Osteocyte (in vitro differentiated cells): ENCODE measurements at regions not wholly inside any gene's neighbourhood (a gene's known extent, or its start where the extent isn't known, plus 50 kb on each side); places are given as distances from the start of the nearest gene placed in this dataset.

Source experiments
- DNase-seq: peaks from one replicate; pipeline ENCODE4 v3.0.0; 2021; ENCODE audit warnings: mixed read lengths; ENCODE audit not compliant: unreplicated experiment; ENCODE audit errors: extremely low spot score
- H3K27ac Mint-ChIP-seq: one replicate; pipeline ENCODE4 v1.8.0; 2021; ENCODE audit warnings: mild to moderate bottlenecking, mixed read lengths; ENCODE audit not compliant: unreplicated experiment
- H3K27me3 Mint-ChIP-seq: one replicate; pipeline ENCODE4 v1.8.0; 2021; ENCODE audit warnings: mixed read lengths; ENCODE audit not compliant: unreplicated experiment
- H3K36me3 Mint-ChIP-seq: one replicate; pipeline ENCODE4 v1.8.0; 2021; ENCODE audit warnings: mixed read lengths; ENCODE audit not compliant: unreplicated experiment
- H3K4me1 Mint-ChIP-seq: one replicate; pipeline ENCODE4 v1.8.0; 2021; ENCODE audit warnings: mixed read lengths; ENCODE audit not compliant: unreplicated experiment
- H3K4me3 Mint-ChIP-seq: one replicate; pipeline ENCODE4 v1.8.0; 2021; ENCODE audit warnings: mild to moderate bottlenecking, moderate library complexity, mixed read lengths; ENCODE audit not compliant: unreplicated experiment
- H3K9me3 Mint-ChIP-seq: one replicate; pipeline ENCODE4 v1.8.0; 2021; ENCODE audit warnings: mixed read lengths; ENCODE audit not compliant: unreplicated experiment
- TF ChIP-seq, protein P1 (sequence below): fragments of 200-600 bp; sonication (generic); IDR thresholded peaks from 2 replicates; pipeline ENCODE4 v1.5.0; 2021; ENCODE audit warnings: antibody characterized with exemption, mild to moderate bottlenecking, moderate library complexity

DNA sequence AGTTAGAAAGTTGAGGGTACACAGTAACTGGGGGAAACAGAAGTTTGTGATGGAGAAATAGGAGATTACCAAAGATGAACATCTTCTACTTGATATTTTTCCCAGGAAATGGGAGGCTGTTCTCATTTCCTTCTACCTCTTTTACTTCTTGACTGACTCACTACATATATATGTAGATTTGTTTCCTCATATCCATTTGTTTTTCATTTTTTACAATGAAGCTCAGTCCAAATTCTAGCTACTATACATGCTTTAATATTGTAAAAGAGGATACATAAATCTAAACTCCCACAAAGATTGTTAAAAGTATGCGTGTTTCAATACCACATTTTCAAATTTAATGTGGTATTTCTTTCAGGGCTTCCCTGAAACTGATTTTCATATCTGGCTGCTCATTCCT is 366.6 kb upstream of the NCAM2 start:
- Mint-ChIP-seq H3K4me1 (no peaks in the 10 kb centered on the region), H3K36me3 (no peaks in the 10 kb centered on the region), H3K27me3 (no peaks in the 10 kb centered on the region), H3K27ac (no peak overlapping the region), H3K9me3 (no peaks in the 10 kb centered on the region), H3K4me3 (no peak overlapping the region)
- TF ChIP-seq, protein P1, sequence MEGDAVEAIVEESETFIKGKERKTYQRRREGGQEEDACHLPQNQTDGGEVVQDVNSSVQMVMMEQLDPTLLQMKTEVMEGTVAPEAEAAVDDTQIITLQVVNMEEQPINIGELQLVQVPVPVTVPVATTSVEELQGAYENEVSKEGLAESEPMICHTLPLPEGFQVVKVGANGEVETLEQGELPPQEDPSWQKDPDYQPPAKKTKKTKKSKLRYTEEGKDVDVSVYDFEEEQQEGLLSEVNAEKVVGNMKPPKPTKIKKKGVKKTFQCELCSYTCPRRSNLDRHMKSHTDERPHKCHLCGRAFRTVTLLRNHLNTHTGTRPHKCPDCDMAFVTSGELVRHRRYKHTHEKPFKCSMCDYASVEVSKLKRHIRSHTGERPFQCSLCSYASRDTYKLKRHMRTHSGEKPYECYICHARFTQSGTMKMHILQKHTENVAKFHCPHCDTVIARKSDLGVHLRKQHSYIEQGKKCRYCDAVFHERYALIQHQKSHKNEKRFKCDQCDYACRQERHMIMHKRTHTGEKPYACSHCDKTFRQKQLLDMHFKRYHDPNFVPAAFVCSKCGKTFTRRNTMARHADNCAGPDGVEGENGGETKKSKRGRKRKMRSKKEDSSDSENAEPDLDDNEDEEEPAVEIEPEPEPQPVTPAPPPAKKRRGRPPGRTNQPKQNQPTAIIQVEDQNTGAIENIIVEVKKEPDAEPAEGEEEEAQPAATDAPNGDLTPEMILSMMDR = no peak
- no peak for DNase-seq

DNA sequence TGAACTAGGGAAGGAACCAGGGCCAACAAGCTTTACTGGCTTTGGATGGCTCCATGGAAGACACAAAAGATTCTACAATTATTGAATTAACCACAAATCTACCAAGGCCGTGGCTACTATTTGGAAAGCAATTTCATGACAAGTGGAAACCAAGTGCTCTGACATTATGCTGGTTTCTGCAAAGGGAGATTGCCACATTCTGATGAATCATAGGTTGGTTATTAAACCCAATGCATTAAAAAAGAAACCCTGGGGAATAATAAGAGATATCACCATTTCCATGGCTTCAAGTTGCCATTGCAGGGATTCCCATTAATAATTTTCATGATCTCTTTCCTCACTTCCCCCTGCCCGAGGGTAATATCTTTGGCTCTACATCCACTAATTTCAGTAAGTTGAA is 359.2 kb upstream of the NCAM2 start:
- no peaks in the 10 kb centered on the region for H3K4me1 Mint-ChIP-seq
- TF ChIP-seq, protein P1 = no peak
- DNase-seq = no peak
- H3K27ac Mint-ChIP-seq = no peak overlapping the region
- peaks cover 9% of the 10 kb centered on the region for H3K9me3 Mint-ChIP-seq
- no peaks in the 10 kb centered on the region for H3K36me3 Mint-ChIP-seq
- no peaks in the 10 kb centered on the region for H3K27me3 Mint-ChIP-seq
- H3K4me3 Mint-ChIP-seq = no peak overlapping the region

DNA sequence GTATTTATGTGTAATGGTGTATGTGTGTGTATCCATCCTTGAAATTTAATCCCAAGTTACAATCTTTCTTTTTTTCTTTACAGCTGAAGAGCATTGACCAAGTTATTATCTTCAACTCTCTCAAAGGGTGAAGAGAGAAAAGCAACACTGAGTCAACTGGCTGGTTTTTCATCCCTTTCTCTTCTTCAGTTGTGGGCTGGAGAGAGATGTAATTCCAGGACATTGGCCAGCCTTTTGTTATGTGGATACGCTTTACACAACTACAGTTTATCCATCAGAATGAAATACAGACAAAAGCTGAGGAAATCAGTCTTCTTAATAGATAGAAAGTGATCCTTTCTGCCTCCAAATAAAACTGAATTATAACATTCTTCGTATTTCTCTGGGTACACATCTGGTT is 357.0 kb upstream of the NCAM2 start:
- Mint-ChIP-seq H3K27ac (no peak overlapping the region), H3K36me3 (no peaks in the 10 kb centered on the region), H3K4me3 (no peak overlapping the region), H3K9me3 (peaks cover 9% of the 10 kb centered on the region), H3K27me3 (no peaks in the 10 kb centered on the region), H3K4me1 (no peaks in the 10 kb centered on the region)
- TF ChIP-seq, protein P1 = no peak
- no peak for DNase-seq

DNA sequence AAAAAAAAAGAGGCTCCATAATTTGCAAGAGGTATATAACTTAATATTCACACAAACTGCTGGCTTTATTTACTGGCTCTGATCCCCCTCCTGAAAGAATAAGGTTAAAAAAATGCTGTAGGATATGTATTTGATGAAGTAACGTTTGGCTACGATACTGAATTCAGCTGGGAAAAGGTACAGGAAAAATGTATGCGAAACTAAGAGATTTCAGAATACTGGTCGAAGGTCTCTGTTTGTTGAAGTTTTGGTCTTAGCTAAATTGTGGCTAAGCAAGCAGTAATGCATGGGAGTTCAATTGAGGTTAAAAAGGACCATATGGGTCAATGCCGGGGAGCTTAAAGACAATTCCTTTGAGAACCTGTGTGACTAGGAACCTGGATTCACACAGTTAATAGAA is 355.5 kb upstream of the NCAM2 start:
- TF ChIP-seq, protein P1 = no peak
- Mint-ChIP-seq H3K4me1 (peaks cover 3% of the 10 kb centered on the region), H3K27me3 (no peaks in the 10 kb centered on the region), H3K4me3 (no peak overlapping the region), H3K9me3 (peaks cover 9% of the 10 kb centered on the region), H3K27ac (no peak overlapping the region), H3K36me3 (no peaks in the 10 kb centered on the region)
- DNase-seq = no peak

DNA sequence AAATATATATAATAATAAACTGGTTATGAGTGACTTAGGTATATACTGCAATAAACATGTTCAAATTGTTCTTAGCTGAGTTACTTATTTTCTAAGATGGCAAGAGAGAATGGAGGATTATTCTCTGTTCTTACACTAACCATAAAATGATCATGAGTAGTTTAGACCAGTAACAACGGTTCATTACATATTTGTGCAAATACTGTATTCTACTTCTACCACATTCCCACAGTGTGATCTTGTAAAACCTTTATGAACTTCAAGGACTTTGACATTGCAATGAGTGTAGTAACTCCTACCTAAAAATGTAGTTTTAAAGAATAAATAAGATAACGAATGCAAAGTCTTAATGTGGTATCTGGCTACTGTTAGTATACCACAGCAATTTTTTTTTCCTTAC is 353.7 kb upstream of the NCAM2 start:
- H3K27ac Mint-ChIP-seq = no peak overlapping the region
- no peak for DNase-seq

More for the DNA sequence above, 353.7 kb upstream of the NCAM2 start:
- Mint-ChIP-seq H3K27me3 (no peaks in the 10 kb centered on the region), H3K36me3 (no peaks in the 10 kb centered on the region), H3K9me3 (peaks cover 6% of the 10 kb centered on the region), H3K4me1 (peaks cover 4% of the 10 kb centered on the region), H3K4me3 (no peak overlapping the region)
- TF ChIP-seq, protein P1 = no peak
